Ramos (cell line): ENCODE measurements at regions not wholly inside any gene's neighbourhood (a gene's known extent, or its start where the extent isn't known, plus 50 kb on each side); places are given as distances from the start of the nearest gene placed in this dataset.
"Not testable (repeated sequence)": the region's sequence is repeated elsewhere in the genome, so short reads cannot be mapped to it uniquely, and the experiment has no call there.

ENCODE experiments used
- in situ Hi-C: fragments of 300-500 bp; cut with MboI; formaldehyde crosslinking; loops from one replicate; pipeline ENCODE4 v1.14.3; 2022; ENCODE audit warnings: low sequenced_read_pairs; ENCODE audit not compliant: unreplicated experiment

DNA sequence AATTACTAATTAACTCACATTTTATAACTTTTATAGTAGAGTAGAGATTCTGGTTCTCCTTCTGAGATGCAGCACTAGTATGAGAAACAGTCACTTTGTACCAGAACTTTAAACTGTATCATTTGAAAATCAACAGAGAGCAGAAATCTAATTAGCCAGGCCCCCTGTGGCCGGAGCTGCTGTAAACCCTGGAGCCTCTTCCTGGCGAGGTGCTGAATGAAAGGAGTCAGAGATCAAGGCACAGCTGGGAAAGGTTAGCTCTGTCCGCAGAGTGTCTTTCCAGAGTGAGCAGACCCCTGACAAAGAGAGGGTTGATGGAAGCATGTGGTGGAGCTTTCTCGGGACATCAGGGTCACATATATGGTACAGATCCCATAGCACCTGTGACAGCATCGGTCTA is 703.8 kb downstream of the RFPL4B start:
- in situ Hi-C loops: no loop called here

DNA sequence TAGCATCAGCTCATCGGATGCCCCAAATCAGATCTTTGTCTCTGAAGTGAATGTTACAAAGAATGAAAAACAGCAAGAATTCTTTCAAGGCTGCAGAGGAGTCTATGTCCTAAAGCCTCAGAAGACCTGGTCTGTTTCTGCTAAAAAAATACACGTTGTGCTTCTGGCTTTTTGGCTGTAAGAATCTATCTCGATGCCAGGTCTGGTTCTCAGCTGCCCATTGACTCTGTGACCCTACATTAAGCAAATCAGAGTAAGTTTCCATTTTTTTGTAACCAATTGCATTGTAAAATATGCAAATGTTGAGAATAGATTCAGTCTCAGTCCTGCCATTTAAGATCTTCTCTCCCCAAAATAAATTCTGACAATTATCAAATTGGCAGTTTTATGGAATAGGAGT is 705.4 kb downstream of the RFPL4B start:
- in situ Hi-C loops: no loop called here

DNA sequence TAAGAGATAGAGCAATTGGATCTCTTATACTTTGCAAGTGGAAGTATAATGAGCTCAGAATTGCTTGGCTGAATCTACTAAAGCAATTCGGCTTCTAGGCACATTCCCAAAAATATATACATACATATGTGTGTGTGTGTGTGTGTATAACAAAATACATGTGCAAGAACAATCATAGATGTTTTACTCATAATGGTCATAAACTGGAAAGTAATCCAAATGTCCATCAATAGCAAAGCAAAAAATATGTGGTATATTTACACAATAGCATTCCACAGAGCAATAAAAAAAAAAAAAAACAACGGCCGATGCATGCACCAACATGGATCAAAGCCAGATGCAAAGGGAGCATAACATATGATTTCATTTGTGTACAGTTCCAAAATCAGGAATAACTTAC is 707.9 kb downstream of the RFPL4B start:
- in situ Hi-C loops: no loop called here

GRCh38 chr6:113055998-113056397 is 708.9 kb downstream of the RFPL4B start:
- in situ Hi-C loops: no loop called here

DNA sequence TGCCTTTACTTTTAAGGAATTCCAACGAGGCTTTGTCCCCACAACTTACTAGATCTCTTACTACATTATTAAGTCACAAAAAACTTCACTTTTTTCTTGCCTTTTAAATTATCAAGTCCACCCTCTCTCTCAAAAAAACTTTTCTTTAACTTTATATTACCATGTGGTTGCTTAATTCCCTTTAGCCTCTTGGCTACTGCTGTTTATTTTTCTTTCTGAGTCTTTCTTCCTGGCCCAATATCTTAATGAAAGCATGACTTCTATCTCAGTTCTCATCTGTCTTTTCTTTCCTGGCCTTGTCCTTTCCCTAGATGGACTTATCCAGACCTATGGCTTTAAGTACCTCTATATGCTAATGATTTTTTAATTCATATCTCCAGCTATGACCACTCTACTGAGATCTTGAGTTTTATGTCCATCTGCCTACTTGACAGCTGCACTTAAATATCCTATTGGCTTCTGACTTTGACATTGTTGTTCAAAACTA is 710.5 kb downstream of the RFPL4B start:
- in situ Hi-C loops: no loop called here

DNA sequence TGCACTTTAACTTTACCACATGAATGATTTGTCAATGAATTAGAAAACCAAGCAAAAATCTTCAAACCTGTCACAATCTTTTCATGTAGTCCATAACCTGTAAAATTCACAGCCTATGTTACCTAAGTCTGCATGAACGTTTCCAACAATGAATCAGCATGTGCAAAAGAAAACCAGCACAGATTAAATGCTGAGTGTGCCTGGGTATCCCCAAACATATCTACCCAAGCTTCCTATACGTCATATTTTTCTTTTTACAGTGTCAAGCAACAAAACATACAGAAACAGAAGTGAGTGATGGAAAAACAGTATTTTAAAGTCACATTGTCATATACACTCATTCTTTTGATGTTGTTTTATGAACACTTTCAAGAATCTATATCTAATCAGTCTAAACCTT is 713.5 kb downstream of the RFPL4B start:
- in situ Hi-C loops: no loop called here

GRCh38 chr6:113065611-113066010 is 718.5 kb downstream of the RFPL4B start:
- in situ Hi-C loops: no loop called here

DNA sequence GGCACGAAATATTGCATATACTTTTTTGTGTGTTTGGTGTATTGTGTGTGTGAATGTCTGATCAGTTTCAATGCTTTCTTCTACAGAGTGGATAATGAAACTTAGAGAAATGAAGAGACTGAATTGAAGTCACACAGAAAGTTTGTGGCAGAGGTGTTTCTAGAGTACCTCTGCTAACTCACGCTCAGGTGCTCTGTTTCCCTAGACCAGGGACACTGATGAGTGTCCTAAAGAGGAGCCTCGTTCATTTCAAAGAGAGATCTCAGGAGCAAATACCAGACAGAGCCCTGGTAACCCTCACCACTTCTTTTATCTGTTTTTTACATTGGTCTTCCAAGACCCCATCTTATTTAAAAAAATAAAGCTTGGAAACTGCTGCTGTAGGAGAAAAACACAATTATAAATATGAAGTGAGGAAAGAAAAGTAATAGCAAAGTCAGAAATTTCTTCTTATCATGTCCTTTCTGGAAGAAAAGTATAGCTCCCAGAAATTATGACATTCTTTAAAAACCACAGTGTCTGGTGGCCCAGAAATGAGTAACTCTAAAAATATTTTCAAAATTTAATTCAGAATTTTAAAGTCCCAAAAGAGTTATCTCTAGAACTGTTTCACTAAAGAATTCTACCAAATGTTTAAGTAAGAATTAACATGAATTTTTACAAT is 720.6 kb downstream of the RFPL4B start:
- in situ Hi-C loops: no loop called here

DNA sequence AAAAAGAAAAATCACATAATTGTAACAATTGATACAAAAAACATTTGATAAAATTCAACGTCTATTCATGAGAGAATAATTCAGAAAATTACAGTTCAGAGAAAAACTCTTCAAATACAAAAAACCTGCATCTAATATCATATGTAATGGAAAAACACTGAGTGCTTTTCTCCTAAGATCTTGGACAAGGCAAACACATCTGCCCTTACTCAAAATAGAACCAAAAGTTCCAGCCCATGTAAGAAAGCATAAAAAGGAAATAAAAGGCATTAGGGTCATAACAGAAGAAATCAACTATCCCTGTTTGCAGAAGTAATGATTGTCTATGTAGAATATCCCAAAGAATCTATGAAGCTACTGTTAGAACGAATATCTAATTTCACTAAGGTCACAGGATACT is 721.4 kb downstream of the RFPL4B start:
- in situ Hi-C loops: no loop called here

DNA sequence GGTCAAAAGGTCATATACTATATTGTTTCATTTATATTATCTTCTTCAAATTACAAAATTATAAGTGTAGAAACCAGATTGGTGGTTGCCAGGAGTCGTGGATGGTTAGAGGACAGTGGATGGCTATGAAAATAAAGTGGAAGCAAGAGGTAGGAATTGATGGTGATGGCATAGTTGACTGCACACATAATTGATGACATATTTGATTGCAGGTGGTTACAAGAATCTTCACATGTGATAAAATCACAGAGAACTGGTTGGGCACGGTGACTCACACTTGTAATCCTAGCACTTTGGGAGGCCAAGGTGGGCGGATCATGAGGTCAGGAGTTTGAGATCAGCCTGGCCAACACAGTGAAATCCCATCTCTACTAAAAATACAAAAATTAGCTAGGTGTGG is 723.6 kb downstream of the RFPL4B start:
- in situ Hi-C loops: not testable (repeated sequence)

- in situ Hi-C loops: no loop called here
Observed at GRCh38 chr6:113073611-113074191, 726.6 kb downstream of the RFPL4B start.

DNA sequence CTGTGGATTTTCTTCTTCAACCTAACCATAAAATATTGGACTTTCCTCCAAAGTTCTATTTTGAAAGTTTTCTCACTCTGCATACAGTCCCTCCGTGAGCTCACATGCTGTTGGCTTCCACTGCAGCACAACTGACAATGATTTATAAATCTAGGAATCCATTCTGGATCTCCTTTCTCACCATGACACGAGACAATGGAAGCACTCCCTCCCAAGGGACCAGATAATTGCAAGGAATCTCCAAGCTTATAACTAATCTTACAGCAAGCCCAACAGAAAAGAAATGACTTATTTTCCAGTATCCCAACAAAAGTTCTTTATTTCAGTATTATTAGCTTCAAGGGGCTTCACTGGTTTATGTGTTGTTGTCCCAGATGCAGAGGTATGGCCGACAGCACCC is 729.0 kb downstream of the RFPL4B start:
- in situ Hi-C loops: no loop called here

DNA sequence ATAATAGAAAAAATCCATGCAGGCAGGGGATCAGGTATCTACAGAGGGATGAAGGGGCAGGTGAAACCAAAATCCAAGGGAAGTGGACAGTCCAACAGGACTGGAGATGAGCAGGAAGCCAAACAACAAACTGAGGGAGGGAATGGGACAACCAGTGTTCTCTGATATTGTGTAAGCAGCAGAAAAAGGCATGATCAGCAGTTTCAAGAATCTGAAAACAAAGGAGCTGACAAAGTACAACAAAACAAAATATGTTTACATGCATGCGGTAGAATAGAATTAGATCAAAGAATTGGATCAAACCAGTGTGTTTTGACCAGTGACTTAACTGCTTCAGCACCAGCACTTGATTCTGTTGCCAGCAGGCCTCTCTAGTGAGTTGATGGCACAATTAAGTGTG is 729.7 kb downstream of the RFPL4B start:
- in situ Hi-C loops: no loop called here

GRCh38 chr6:113077794-113078193 is 730.7 kb downstream of the RFPL4B start:
- in situ Hi-C loops: no loop called here

GRCh38 chr6:113078791-113079190 is 731.7 kb downstream of the RFPL4B start:
- in situ Hi-C loops: no loop called here

- in situ Hi-C loops: no loop called here
Observed at GRCh38 chr6:113082745-113083144, 735.6 kb downstream of the RFPL4B start.

DNA sequence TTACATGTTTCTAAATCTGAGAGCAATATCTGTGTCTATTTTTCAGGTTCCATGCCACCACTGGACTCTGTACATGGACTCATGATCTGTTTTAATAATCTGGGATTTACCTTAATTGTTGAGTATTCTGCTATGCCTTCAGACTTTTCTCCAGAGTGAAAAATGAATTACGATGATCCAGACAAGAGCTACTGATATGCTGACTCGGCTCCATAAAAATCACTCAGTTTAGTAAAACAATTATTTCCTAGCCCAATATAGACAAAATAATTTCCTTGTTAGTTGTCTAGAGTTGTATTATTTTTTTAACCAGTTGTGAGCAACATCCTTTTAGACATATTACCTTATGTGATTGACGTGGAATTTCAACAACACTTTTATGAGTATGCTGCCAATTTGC is 736.8 kb downstream of the RFPL4B start:
- in situ Hi-C loops: no loop called here

DNA sequence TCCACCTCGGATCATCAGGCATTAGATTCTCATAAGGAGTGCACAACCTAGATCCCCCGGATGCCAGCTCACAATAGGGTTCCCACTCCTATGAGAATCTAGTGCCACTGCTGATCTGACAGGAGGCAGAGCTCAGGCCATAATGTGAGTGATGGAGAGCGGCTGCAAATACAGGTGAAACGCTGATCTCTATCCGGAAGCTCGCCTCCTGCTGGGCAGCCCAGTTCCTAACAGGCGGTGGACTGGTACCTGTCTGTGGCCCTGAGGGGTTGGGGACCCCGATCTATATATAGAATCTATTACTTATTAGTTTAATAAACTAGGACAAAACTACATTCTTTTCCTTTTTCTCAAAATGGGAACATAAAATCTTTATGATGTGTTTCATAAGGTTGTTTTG is 741.9 kb downstream of the RFPL4B start:
- in situ Hi-C loops: no loop called here

- in situ Hi-C loops: no loop called here
Observed at GRCh38 chr6:113092795-113093194, 745.7 kb downstream of the RFPL4B start.

GRCh38 chr6:113094779-113095178 is 747.6 kb downstream of the RFPL4B start:
- in situ Hi-C loops: no loop called here

DNA sequence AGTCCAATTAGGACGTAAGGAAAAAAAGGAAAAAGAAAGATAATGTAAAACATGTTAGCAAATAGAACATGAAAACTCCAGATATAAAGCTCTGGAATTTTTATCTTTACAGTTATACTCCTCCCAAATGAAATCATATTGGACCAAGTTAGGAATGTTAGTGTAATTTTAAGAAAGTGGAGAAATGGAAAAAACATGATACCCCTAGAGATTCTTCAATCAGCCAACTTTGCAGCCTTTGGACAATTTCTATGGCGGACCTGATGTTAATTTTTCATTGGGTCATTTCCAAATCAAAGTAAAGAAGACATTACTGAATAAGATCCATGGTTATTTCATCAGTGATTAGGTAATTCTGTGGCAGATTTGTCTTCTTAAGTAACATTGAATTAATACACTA is 748.7 kb downstream of the RFPL4B start:
- in situ Hi-C loops: no loop called here

DNA sequence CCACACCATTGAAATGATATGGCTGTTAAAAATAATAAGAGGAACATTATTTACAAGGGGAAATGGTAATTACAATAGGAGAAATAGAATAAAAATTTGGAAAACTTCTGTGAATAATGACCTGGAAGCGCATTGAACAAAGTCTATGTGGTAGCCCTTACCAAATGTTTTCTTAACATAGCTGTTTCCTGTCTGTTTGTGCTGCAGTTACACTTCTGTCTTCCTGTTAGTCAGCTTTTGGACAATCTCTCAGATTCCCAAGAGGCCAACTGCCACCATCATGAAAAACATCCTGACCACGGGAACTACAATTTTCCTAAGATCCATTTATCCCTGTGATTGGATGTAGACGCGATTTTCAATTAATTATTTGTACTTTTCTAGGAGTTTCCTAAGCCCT is 754.4 kb upstream of the MARCKS start:
- in situ Hi-C loops: no loop called here
